Fibroblast of mammary gland (primary cell): ENCODE measurements at regions not wholly inside any gene's neighbourhood (a gene's known extent, or its start where the extent isn't known, plus 50 kb on each side); places are given as distances from the start of the nearest gene placed in this dataset.

Experiments used
- DNase-seq: peaks from one replicate; pipeline ENCODE4 v3.0.0-alpha.2; 2010; ENCODE audit warnings: low read depth
- H3K4me3 ChIP-seq: 2 replicates; pipeline ENCODE4 v1.5.1; 2011; ENCODE audit warnings: low read depth, mild to moderate bottlenecking, low read length, moderate library complexity; ENCODE audit not compliant: control insufficient read depth
- TF ChIP-seq, protein P1 (sequence below): conservative IDR thresholded peaks from 2 replicates; pipeline ENCODE4 v1.5.1; 2011; ENCODE audit warnings: low read depth, low read length, inconsistent platforms; ENCODE audit not compliant: control insufficient read depth, insufficient read depth

DNA sequence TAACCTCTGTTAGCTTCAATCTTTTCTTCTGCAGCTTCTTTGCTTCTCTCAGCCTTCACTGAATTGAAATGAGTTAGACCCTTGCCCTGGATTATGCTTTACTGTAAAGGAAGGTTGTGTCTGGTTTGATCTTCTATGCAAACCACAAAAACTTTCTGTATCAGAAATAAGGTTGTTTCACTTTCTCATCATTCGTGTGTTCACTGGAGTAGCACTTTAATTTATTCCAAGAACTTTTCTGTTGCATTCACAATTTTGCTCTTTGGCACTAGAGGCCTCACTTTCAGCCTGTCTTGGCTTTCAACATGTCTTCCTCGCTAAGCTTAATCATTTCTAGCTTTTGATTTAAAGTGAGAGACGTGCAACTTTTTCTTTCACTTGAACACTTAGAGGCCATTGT is 365.3 kb downstream of the TDRD15 start:
- TF ChIP-seq, protein P1, sequence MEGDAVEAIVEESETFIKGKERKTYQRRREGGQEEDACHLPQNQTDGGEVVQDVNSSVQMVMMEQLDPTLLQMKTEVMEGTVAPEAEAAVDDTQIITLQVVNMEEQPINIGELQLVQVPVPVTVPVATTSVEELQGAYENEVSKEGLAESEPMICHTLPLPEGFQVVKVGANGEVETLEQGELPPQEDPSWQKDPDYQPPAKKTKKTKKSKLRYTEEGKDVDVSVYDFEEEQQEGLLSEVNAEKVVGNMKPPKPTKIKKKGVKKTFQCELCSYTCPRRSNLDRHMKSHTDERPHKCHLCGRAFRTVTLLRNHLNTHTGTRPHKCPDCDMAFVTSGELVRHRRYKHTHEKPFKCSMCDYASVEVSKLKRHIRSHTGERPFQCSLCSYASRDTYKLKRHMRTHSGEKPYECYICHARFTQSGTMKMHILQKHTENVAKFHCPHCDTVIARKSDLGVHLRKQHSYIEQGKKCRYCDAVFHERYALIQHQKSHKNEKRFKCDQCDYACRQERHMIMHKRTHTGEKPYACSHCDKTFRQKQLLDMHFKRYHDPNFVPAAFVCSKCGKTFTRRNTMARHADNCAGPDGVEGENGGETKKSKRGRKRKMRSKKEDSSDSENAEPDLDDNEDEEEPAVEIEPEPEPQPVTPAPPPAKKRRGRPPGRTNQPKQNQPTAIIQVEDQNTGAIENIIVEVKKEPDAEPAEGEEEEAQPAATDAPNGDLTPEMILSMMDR, result no peak
- H3K4me3 ChIP-seq, result no peak overlapping the region
- no peak for DNase-seq

DNA sequence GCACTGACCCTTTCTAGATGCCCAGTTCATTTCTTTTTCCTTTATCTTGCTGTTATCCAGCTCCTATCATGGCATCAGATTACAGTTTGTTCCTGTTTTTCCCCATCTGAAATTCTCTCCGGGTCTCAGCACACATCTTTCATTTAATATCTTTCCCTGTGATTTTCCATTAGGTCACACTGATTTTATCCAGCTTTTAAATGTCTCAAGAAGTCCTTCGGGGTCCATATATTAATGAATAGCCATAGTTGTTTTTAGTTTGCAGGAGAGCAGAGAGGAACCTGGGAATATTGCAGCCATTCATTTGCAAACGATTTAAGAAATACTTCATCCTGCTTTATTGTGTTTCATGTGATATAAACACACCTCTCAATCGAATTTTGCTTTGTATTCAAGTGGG is 374.2 kb downstream of the TDRD15 start:
- H3K4me3 ChIP-seq, result no peak overlapping the region
- TF ChIP-seq, protein P1, result no peak
- no peak for DNase-seq

DNA sequence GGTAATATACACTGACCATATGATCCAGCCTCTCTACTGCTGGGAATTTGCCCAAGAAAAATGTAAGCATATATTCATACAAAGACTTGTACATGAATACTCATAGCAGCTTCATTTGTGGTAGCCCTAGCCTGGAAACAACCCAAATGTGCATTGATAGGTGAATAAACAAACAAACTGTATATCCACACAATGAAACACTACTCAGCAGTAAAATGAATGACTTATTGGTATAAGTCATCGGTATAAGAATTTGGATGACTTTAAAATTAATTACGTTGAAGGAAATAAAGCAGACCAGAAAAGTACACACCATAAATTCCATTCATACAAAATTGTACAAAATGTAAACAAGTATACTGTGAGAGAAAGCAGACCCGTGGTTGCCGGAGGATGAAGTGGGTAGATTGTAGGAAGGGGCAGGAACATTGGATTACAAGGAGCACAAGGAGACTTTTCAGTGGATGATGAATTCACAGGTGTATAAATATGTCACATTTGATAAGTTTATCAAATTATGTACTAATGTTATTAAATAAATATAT is 376.7 kb downstream of the TDRD15 start:
- TF ChIP-seq, protein P1, result no peak
- H3K4me3 ChIP-seq, result no peak overlapping the region
- no peak for DNase-seq

DNA sequence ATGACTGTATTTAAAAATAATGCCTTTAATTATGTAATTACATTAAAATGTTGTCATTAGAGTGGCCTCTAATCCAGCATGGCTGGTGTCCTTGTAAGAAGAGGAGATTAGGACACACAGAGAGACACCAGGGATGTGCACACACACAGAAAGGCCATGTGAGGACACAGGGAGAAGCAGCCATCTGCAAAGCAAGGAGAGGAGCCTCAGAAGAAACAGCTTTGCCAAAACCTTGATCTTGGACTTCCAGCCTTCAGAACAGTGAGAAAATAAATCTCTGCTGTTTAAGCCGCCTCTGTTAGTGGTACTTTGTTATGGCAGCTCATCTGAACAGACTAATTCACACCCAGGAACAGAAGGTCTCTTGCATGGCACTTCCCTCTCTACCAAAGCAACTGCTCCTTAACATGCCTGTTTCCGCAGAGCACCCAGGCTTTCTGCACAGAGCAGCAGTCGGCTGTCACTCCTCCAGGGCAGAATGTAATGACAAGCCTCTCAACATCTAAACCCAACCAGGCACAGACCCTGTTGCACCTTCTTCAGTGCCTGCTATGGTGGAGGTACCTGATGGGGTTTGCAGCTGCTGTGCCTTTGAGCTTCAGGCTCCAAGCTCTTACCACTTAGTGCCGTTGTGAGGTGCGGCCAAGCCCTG is 377.7 kb downstream of the TDRD15 start:
- no peak for DNase-seq
- no peak overlapping the region for H3K4me3 ChIP-seq
- TF ChIP-seq, protein P1, result no peak

DNA sequence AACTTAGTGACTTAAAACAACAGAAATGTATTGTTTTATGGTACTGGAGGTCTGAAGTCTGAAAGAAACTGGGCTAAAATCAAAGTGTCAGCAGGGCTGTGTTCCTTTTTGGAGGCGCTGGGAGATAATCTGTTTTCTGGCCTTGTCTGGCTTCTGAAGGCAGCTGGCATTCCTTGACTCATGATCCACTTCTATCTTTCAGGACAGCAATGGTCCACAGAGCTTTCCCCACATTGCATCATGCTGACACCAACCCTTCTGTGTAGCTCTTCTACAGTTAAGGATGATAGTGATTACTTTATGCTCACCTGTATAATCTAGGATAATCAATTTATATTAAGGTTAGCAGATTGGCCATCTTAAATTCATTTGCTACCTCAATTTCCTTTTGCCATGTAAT is 392.1 kb downstream of the TDRD15 start:
- DNase-seq, result no peak

DNA sequence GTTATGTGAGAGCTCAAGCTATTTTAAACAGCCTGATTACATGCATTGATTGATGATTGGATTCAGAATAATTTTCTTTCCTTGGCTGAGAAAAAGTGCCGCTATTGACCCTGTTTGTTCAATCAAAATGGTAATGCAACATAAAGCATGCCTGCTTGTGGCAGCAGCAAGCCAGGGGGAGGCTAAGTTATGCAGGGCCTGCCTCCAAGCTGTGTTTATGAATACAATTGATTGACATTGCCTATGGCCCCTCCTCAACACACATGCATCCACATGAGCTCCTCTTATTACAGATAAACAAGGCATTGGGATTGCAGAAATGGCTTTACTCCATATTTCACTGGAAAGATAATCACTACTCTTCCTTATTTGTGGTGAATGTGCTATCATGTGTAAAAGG is 395.6 kb downstream of the TDRD15 start:
- no peak for DNase-seq
- TF ChIP-seq, protein P1, result no peak
- H3K4me3 ChIP-seq, result no peak overlapping the region

More for the DNA sequence above, 392.1 kb downstream of the TDRD15 start:
- H3K4me3 ChIP-seq, result no peak overlapping the region
- TF ChIP-seq, protein P1, result no peak

DNA sequence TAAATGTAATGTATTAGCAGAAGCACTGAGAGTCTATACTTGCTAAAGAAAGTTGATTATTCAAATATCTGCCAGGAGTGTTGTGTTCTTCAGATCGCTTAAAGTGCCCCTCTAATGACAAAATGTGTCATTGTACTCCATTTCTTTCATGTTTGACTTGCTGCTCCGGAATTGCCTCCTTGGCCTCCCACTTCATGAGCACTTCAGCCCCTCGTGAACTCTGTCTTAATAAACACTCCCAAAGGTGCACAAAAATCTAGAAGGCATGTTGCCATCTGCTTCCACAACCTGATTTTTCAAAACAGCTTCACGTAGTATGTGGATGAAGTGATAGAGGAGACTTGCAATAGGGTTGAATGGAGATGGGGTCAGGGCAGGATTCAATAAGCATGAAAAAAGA is 396.1 kb downstream of the TDRD15 start:
- DNase-seq, result no peak
- TF ChIP-seq, protein P1, result no peak

More for the DNA sequence above, 396.1 kb downstream of the TDRD15 start:
- no peak overlapping the region for H3K4me3 ChIP-seq
